Prostate gland (tissue), 2 donors: ENCODE measurements at regions not wholly inside any gene's neighbourhood (a gene's known extent, or its start where the extent isn't known, plus 50 kb on each side); places are given as distances from the start of the nearest gene placed in this dataset.
A peak's percentile ranks its signal among the peaks of the same experiment; 100 is the strongest.

Source experiments
- DNase-seq: peaks from one replicate; pipeline ENCODE4 v3.0.0-alpha.2; 2019; ENCODE audit warnings: low spot score
- H3K27ac ChIP-seq, 2 donors: fragments of 200-600 bp; sonication (generic); 2 replicates each; pipeline ENCODE4 v1.5.1; 2017 to 2019
- H3K27me3 ChIP-seq: fragments of 200-600 bp; sonication (generic); replicated peaks from 2 replicates; pipeline ENCODE4 v1.5.1; 2019; ENCODE audit not compliant: insufficient read depth
- H3K36me3 ChIP-seq, 2 donors: fragments of 200-600 bp; sonication (generic); 1 replicate in 1 of 2; 2 replicates in 1 of 2; pipeline versions ENCODE4 v1.5.1 to v1.8.1; 2017 to 2019
- H3K4me1 ChIP-seq: fragments of 200-600 bp; sonication (generic); replicated peaks from 2 replicates; pipeline ENCODE4 v1.5.1; 2019
- H3K4me3 ChIP-seq, 2 donors: fragments of 200-600 bp; sonication (generic); 2 replicates each; pipeline ENCODE4 v1.5.1; 2017 to 2019
- H3K9me3 ChIP-seq: fragments of 200-600 bp; sonication (generic); 2 replicates; pipeline ENCODE4 v1.5.1; 2017
- POLR2A ChIP-seq: fragments of 450-650 bp; IDR thresholded peaks from one replicate; pipeline ENCODE4 v1.6.1; 2016; ENCODE audit warnings: antibody characterized with exemption, mild to moderate bottlenecking
- POLR2AphosphoS5 ChIP-seq: sonication (generic); formaldehyde crosslinking; IDR thresholded peaks from one replicate; pipeline ENCODE4 v1.6.1; 2017; ENCODE audit warnings: antibody characterized with exemption
- WGBS: methylation state at CpG from one replicate; pipeline ENCODE4 v1.1.5; 2018; 5-methylcytosine and 5-hydroxymethylcytosine counted together
- intact Hi-C: fragments of 100-400 bp; cut with DNase I; formaldehyde crosslinking; loops from one replicate; pipeline ENCODE4 v1.14.2; 2022
- TF ChIP-seq, protein P1 (sequence below), 4 experiments: fragments of 200-600 bp in 2 of 4; fragments of 450-650 bp in 2 of 4; sonication (generic) in 2 of 4; IDR thresholded peaks; 1 replicate in 3 of 4; 2 replicates in 1 of 4; pipeline ENCODE4 v1.5.1; 2016 to 2019; ENCODE audit warnings: antibody characterized with exemption in 4 of 4, mild to moderate bottlenecking in 2 of 4, moderate library complexity in 2 of 4

DNA sequence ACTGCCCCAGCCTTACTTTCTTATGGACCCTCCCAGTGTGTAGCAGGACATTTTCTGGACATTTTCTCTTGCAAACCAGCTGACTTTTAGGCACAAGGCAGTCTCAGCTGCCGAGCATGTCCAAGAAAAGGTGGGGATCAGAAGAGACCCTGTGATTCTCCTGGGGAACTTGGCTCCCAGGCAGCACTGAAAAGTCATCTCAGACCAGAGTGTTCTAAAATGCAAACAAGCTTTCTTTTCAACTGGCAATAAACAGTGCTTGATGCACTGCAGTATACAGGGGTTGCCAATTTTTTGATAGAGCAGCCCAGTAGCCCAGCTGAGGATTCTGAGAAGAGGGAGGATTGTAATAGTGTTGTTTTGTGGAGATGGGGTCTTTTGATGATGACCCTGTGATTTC lies 168.0 kb upstream of the PHYHIPL start:
- H3K27me3 ChIP-seq: no peaks in the 10 kb centered on the region
- TF ChIP-seq, protein P1, sequence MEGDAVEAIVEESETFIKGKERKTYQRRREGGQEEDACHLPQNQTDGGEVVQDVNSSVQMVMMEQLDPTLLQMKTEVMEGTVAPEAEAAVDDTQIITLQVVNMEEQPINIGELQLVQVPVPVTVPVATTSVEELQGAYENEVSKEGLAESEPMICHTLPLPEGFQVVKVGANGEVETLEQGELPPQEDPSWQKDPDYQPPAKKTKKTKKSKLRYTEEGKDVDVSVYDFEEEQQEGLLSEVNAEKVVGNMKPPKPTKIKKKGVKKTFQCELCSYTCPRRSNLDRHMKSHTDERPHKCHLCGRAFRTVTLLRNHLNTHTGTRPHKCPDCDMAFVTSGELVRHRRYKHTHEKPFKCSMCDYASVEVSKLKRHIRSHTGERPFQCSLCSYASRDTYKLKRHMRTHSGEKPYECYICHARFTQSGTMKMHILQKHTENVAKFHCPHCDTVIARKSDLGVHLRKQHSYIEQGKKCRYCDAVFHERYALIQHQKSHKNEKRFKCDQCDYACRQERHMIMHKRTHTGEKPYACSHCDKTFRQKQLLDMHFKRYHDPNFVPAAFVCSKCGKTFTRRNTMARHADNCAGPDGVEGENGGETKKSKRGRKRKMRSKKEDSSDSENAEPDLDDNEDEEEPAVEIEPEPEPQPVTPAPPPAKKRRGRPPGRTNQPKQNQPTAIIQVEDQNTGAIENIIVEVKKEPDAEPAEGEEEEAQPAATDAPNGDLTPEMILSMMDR (IDR thresholded peaks at IDR 0.05): no peak
- TF ChIP-seq POLR2AphosphoS5 (peak; percentile 40), POLR2A (no peak)
- no peaks in the 10 kb centered on the region for H3K4me1 ChIP-seq
- no peaks in the 10 kb centered on the region for H3K36me3 ChIP-seq
- WGBS: 6% methylated on average over 1 of the region's 1 CpG
- intact Hi-C loops: no loop called here
- H3K9me3 ChIP-seq: no peaks in the 10 kb centered on the region
- DNase-seq: no peak
- peak overlapping the region; percentile 45 to 63 for H3K27ac ChIP-seq
- no peak overlapping the region for H3K4me3 ChIP-seq

DNA sequence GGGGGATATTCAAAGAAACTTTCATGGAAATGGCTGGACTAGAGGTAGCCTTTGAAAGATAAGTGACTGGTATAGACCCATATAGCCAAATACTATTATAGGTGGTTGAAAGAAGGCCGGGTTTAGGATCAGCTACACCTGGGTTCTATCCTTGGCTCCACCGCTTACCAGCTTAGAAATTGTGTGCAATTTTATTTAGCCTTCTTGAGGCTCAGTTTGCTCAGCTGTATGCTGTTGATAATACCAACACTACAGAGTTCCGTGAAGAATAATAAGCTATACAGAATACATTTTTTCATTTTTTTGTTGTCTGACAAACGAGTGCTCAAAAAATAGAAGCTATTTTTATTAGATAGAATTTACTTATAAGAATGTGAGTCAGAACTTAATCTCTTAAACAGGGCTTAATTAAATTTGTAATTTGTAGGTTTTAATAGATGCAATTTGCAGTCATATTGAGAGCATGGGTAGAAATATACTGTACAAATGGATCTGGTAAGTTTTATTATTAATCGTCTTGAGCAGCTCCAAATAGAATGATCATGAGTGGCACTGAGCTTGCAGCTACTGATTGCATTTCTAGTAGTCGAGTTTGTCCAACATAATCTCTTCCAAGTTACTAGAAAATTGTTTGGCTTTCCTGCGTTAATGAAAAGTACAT lies 164.3 kb upstream of the PHYHIPL start:
- Histone ChIP-seq H3K4me1 (no peaks in the 10 kb centered on the region), H3K27me3 (no peaks in the 10 kb centered on the region), H3K27ac (no peak overlapping the region), H3K36me3 (no peaks in the 10 kb centered on the region), H3K9me3 (no peaks in the 10 kb centered on the region), H3K4me3 (no peak overlapping the region)
- intact Hi-C loops: no loop called here
- DNase-seq: no peak
- no peak for TF ChIP-seq POLR2AphosphoS5
- TF ChIP-seq, protein P1 (IDR thresholded peaks at IDR 0.05): no peak
- TF ChIP-seq POLR2A: no peak
- 66% methylated on average over 7 of the region's 7 CpGs for WGBS

DNA sequence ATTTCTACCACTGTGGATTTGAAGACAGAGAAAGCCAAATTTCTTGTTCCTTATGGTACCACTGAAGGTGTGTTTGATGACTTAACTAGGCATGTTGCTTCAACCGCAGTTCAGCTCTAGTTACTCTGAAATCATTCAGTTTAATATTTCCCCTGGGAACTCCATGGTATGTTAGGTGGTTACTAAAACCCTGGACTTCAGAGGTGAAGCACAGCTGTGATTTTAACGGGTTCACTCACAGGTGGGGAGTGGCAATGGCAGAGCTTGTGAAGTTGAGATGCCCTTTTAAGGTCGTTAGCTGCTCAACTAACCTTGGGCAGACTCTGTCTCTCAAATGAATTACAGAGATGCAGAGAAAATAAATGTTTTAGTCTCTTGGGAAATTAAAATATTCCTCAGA lies 163.6 kb upstream of the PHYHIPL start:
- H3K36me3 ChIP-seq: no peaks in the 10 kb centered on the region

GRCh38 chr10:59016043-59016442 lies 160.4 kb upstream of the PHYHIPL start:
- no peaks in the 10 kb centered on the region for H3K36me3 ChIP-seq
- no peak overlapping the region for H3K4me3 ChIP-seq
- H3K27me3 ChIP-seq: no peaks in the 10 kb centered on the region
- TF ChIP-seq POLR2A: no peak
- TF ChIP-seq POLR2AphosphoS5: no peak
- TF ChIP-seq, protein P1 (IDR thresholded peaks at IDR 0.05): no peak
- no peak overlapping the region for H3K27ac ChIP-seq
- DNase-seq: no peak
- intact Hi-C loops: no loop called here
- no peaks in the 10 kb centered on the region for H3K9me3 ChIP-seq
- no peaks in the 10 kb centered on the region for H3K4me1 ChIP-seq
- 91% methylated on average over 4 of the region's 4 CpGs for WGBS

More for the DNA sequence above, 163.6 kb upstream of the PHYHIPL start:
- Histone ChIP-seq H3K27me3 (no peaks in the 10 kb centered on the region), H3K27ac (no peak overlapping the region), H3K4me3 (no peak overlapping the region), H3K9me3 (no peaks in the 10 kb centered on the region), H3K4me1 (no peaks in the 10 kb centered on the region)
- TF ChIP-seq POLR2AphosphoS5: no peak
- TF ChIP-seq POLR2A: no peak
- TF ChIP-seq, protein P1 (IDR thresholded peaks at IDR 0.05): no peak
- intact Hi-C loops: no loop called here
- no peak for DNase-seq
- WGBS: 76% methylated on average over 3 of the region's 3 CpGs

DNA sequence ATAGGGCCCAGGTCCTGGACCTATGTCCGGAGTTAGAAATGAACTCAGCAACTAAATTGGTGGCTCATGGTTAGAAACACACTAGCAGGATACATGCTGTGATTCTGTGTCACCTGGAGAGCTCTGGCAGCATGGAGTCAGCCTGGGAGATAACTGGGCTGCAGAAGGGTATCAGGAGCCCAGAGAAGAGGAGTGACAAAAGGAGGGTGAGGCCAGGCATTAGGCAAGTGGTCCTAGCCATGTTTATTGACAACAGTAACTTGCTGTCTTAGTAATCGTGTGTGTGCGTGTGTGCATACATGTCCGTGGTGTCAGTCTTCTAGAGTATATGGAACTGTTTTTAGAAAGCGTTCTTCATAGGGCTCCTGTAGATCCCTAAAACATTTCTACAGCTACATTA lies 157.5 kb upstream of the PHYHIPL start:
- Histone ChIP-seq H3K27me3 (no peaks in the 10 kb centered on the region), H3K4me1 (no peaks in the 10 kb centered on the region), H3K9me3 (no peaks in the 10 kb centered on the region), H3K27ac (no peak overlapping the region), H3K36me3 (no peaks in the 10 kb centered on the region), H3K4me3 (no peak overlapping the region)
- 69% methylated on average over 5 of the region's 5 CpGs for WGBS
- DNase-seq: no peak
- intact Hi-C loops: no loop called here
- TF ChIP-seq POLR2A: no peak
- no peak for TF ChIP-seq POLR2AphosphoS5
- TF ChIP-seq, protein P1 (IDR thresholded peaks at IDR 0.05): no peak
